Testis (tissue), 2 donors: ENCODE measurements at regions not wholly inside any gene's neighbourhood (a gene's known extent, or its start where the extent isn't known, plus 50 kb on each side); places are given as distances from the start of the nearest gene placed in this dataset.

Experiments
- DNase-seq: peaks from one replicate; pipeline ENCODE4 v3.0.0-alpha.2; 2019
- H3K27ac ChIP-seq, 2 donors: fragments of 200-600 bp; sonication (generic); one replicate each; pipeline ENCODE4 v1.5.1; 2019
- H3K27me3 ChIP-seq: fragments of 200-600 bp; sonication (generic); one replicate; pipeline ENCODE4 v1.5.1; 2019
- H3K36me3 ChIP-seq: fragments of 200-600 bp; sonication (generic); one replicate; pipeline ENCODE4 v1.5.1; 2017; ENCODE audit warnings: low read depth; ENCODE audit errors: missing control alignments
- H3K4me1 ChIP-seq: fragments of 200-600 bp; sonication (generic); one replicate; pipeline ENCODE4 v1.5.1; 2019
- H3K4me3 ChIP-seq, 2 donors: fragments of 200-600 bp; sonication (generic); one replicate each; pipeline ENCODE4 v1.5.1; 2017 to 2019
- H3K9me3 ChIP-seq: fragments of 200-600 bp; sonication (generic); one replicate; pipeline ENCODE4 v1.5.1; 2017
- CTCF ChIP-seq, 3 experiments: fragments of 450-650 bp in 2 of 3; fragments of 200-600 bp in 1 of 3; sonication (generic) in 1 of 3; IDR thresholded peaks; one replicate each; pipeline ENCODE4 v1.5.1; 2016 to 2019; ENCODE audit warnings: antibody characterized with exemption in 3 of 3, mild to moderate bottlenecking in 2 of 3, moderate library complexity in 1 of 3
- POLR2A ChIP-seq: fragments of 450-650 bp; IDR thresholded peaks from one replicate; pipeline ENCODE4 v1.6.1; 2017; ENCODE audit warnings: antibody characterized with exemption, mild to moderate bottlenecking, moderate library complexity
- WGBS, 2 donors: methylation state at CpG; one replicate each; pipeline ENCODE4 v1.1.5; 2018; 5-methylcytosine and 5-hydroxymethylcytosine counted together
- intact Hi-C: fragments of 100-400 bp; cut with DNase I; formaldehyde crosslinking; loops from one replicate; pipeline ENCODE4 v1.15.1; 2023; ENCODE audit warnings: low total_unique reads

GRCh38 chrX:139237141-139237540 is 293.4 kb upstream of the F9 start:
- no peak overlapping the region for H3K4me3 ChIP-seq
- intact Hi-C loops, result no loop called here
- no peaks in the 10 kb centered on the region for H3K27me3 ChIP-seq
- DNase-seq, result no peak
- no peak overlapping the region for H3K27ac ChIP-seq
- no peaks in the 10 kb centered on the region for H3K4me1 ChIP-seq
- TF ChIP-seq CTCF (IDR thresholded peaks at IDR 0.05) (no peak), POLR2A (no peak)
- 71 to 88% methylated on average over 1 of the region's 1 CpG for WGBS, 2 donors
- H3K9me3 ChIP-seq, result no peaks in the 10 kb centered on the region
- no peaks in the 10 kb centered on the region for H3K36me3 ChIP-seq

- Histone ChIP-seq H3K36me3 (no peaks in the 10 kb centered on the region), H3K27ac (no peak overlapping the region), H3K9me3 (no peaks in the 10 kb centered on the region), H3K4me3 (no peak overlapping the region), H3K4me1 (no peaks in the 10 kb centered on the region), H3K27me3 (no peaks in the 10 kb centered on the region)
- TF ChIP-seq POLR2A (no peak), CTCF (IDR thresholded peaks at IDR 0.05) (no peak)
- DNase-seq, result no peak
- intact Hi-C loops, result no loop called here
- 93 to 94% methylated on average over 3 of the region's 3 CpGs for WGBS, 2 donors
These were observed 295.6 kb upstream of the F9 start for GRCh38 chrX:139234898-139235297.

- WGBS, 2 donors, result 63 to 71% methylated on average over 6 to 10 of the region's 10 CpGs
- H3K36me3 ChIP-seq, result no peaks in the 10 kb centered on the region
- H3K4me3 ChIP-seq, result no peak overlapping the region
- H3K9me3 ChIP-seq, result no peaks in the 10 kb centered on the region
- no peaks in the 10 kb centered on the region for H3K27me3 ChIP-seq
- H3K27ac ChIP-seq, result no peak overlapping the region
- DNase-seq, result no peak
- intact Hi-C loops, result no loop called here
- TF ChIP-seq POLR2A (no peak), CTCF (IDR thresholded peaks at IDR 0.05) (no peak)
- H3K4me1 ChIP-seq, result no peaks in the 10 kb centered on the region
These were observed 305.4 kb upstream of the F9 start for GRCh38 chrX:139224953-139225665.

- TF ChIP-seq POLR2A (no peak), CTCF (IDR thresholded peaks at IDR 0.05) (no peak)
- 92% methylated on average over 2 to 9 of the region's 9 CpGs for WGBS, 2 donors
- no peak for DNase-seq
These were observed 307.9 kb upstream of the F9 start for GRCh38 chrX:139222511-139223200.

More at GRCh38 chrX:139222511-139223200, 307.9 kb upstream of the F9 start:
- Histone ChIP-seq H3K4me3 (no peak overlapping the region), H3K4me1 (no peaks in the 10 kb centered on the region), H3K27me3 (no peaks in the 10 kb centered on the region), H3K36me3 (no peaks in the 10 kb centered on the region), H3K9me3 (no peaks in the 10 kb centered on the region), H3K27ac (no peak overlapping the region)
- intact Hi-C loops, result no loop called here
